Heart left ventricle (tissue), 13 donors: ENCODE measurements at regions not wholly inside any gene's neighbourhood (a gene's known extent, or its start where the extent isn't known, plus 50 kb on each side); places are given as distances from the start of the nearest gene placed in this dataset.

Experiments
- CTCF ChIP-seq, 12 donors: fragments of 200-600 bp; sonication (generic) in 4 of 12; IDR thresholded peaks; one replicate each; pipeline versions ENCODE4 v1.5.0 to v1.8.0; 2018 to 2022; ENCODE audit warnings: antibody characterized with exemption in 12 of 12, mild to moderate bottlenecking in 5 of 12
- POLR2A ChIP-seq, 2 donors: fragments of 450-650 bp; IDR thresholded peaks; one replicate each; pipeline ENCODE4 v1.6.1; 2017; ENCODE audit warnings: antibody characterized with exemption in 2 of 2, mild to moderate bottlenecking in 2 of 2, moderate library complexity in 2 of 2
- donor health status: ischemic (EF 13 %, LVEDD 7.1; RV severe dilation, severe dysfunction).
- donor health status: DM: no; HTN: yes; CAD: no.
- donor health status: DM: no; HTN: no; CAD: no.
- donor health status: ischemic (EF 25% LVEDD 6.9; RV normal size, moderate dysfunction).
- donor health status: ischemic (EF 25% LVEDD 5.7; RV mildly dilated, moderate dysfunction).
- donor health status: ischemic (EF 35%, LVEDD 5.7; RV mildly dilated, moderate dysfunction).
- donor health status: nonischemic (EF 11% LVEDD 7.7; RV severe dilation, severe dysfunction).
- donor health status: DM: yes; HTN: yes; CAD: no.
- donor health status: PGD.
- donor health status: ischemic (EF 29% LVEDD 5.4; RV normal size, mild dysfunction).
- donor health status: nonischemic (EF 23%, LVEDD 6.1; RV moderate dilation, normal function).

DNA sequence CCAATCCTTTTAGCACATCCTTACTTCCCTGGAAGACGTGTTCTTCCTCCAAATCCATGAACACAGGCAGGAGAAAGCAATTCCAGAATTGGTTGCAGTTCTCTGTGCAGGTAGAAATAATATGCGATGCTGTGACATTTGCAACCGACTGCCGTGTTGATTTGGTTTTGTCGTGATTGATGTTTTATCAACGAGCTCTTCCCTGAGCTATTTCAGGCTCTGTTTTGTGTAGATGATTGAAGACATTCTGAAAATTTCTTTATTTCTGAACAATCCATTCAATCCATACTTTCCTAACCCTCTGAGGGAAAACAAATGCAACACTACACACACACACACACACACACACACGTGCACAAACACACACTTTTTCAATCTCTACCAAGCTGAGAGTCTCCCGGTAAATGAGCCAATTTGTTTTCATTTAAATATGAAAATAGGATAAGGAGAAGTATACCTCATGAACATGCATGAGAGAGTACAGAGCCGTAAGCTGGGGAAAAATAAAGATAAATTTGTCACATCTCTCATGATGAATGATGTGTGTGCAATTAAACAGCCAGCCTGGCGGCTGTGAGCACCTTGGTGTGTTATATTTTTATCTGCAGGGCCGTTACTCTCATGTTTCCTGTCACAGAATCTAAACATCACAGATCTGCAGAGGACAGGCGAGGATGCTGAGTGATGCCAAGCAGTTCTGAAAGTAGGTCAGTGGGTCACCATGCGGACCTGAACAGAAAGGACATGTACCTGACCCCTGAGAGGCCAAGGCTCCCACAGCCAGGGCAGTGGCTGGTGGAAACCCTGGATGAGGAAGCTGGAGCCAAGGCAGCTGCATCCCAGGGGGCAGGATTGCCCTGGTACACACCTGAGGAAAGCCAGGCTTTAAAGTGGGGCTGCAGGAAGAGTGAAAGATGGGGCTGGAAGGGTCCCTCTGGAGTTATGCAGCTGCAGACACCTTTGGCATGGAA lies 64.8 kb downstream of the PDCL3 start:
- no peak for TF ChIP-seq CTCF (IDR thresholded peaks at IDR 0.05)
- no peak for TF ChIP-seq POLR2A (IDR thresholded peaks at IDR 0.05)
